ENCODE measurements at regions not wholly inside any gene's neighbourhood (a gene's known extent, or its start where the extent isn't known, plus 50 kb on each side); places are given as distances from the start of the nearest gene placed in this dataset.
"Not testable (repeated sequence)": the region's sequence is repeated elsewhere in the genome, so short reads cannot be mapped to it uniquely, and the experiment has no call there.

- no peak for TF ChIP-seq POLR2A (IDR thresholded peaks at IDR 0.05)
- TF ChIP-seq, protein P1, sequence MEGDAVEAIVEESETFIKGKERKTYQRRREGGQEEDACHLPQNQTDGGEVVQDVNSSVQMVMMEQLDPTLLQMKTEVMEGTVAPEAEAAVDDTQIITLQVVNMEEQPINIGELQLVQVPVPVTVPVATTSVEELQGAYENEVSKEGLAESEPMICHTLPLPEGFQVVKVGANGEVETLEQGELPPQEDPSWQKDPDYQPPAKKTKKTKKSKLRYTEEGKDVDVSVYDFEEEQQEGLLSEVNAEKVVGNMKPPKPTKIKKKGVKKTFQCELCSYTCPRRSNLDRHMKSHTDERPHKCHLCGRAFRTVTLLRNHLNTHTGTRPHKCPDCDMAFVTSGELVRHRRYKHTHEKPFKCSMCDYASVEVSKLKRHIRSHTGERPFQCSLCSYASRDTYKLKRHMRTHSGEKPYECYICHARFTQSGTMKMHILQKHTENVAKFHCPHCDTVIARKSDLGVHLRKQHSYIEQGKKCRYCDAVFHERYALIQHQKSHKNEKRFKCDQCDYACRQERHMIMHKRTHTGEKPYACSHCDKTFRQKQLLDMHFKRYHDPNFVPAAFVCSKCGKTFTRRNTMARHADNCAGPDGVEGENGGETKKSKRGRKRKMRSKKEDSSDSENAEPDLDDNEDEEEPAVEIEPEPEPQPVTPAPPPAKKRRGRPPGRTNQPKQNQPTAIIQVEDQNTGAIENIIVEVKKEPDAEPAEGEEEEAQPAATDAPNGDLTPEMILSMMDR (IDR thresholded peaks at IDR 0.05): no peak
- intact Hi-C loops (cut with DNase I; ENCODE audit: low total_unique reads): no loop called here
- WGBS, 2 donors: 54 to 75% methylated on average over 3 of the region's 3 CpGs
- Histone ChIP-seq H3K36me3 (ENCODE audit: low read depth, missing control alignments) (no peaks in the 10 kb centered on the region), H3K27ac (no peak overlapping the region), H3K9me3 (no peaks in the 10 kb centered on the region), H3K4me3 (no peak overlapping the region), H3K27me3 (no peaks in the 10 kb centered on the region), H3K4me1 (no peaks in the 10 kb centered on the region)
- no peak for DNase-seq
These were observed 138.1 kb upstream of the PLXNC1 start for GRCh38 chr12:94010307-94010706.

- Histone ChIP-seq H3K36me3 (ENCODE audit: low read depth, missing control alignments) (no peaks in the 10 kb centered on the region), H3K4me3 (no peak overlapping the region), H3K4me1 (no peaks in the 10 kb centered on the region), H3K27me3 (no peaks in the 10 kb centered on the region), H3K27ac (no peak overlapping the region), H3K9me3 (no peaks in the 10 kb centered on the region)
- TF ChIP-seq POLR2A (IDR thresholded peaks at IDR 0.05): no peak
- TF ChIP-seq, protein P1 (IDR thresholded peaks at IDR 0.05): no peak
- DNase-seq: no peak
- WGBS, 2 donors: 94 to 100% methylated on average over 2 of the region's 2 CpGs
- intact Hi-C loops (cut with DNase I; ENCODE audit: low total_unique reads): no loop called here
These were observed 136.3 kb upstream of the PLXNC1 start for GRCh38 chr12:94012071-94012470.

- H3K4me1 ChIP-seq: no peaks in the 10 kb centered on the region
- H3K4me3 ChIP-seq: no peak overlapping the region
- DNase-seq: no peak
- no peaks in the 10 kb centered on the region for H3K9me3 ChIP-seq
- H3K36me3 ChIP-seq (ENCODE audit: low read depth, missing control alignments): no peaks in the 10 kb centered on the region
- TF ChIP-seq, protein P1 (IDR thresholded peaks at IDR 0.05): no peak
- no peak for TF ChIP-seq POLR2A (IDR thresholded peaks at IDR 0.05)
- no peak overlapping the region for H3K27ac ChIP-seq
- H3K27me3 ChIP-seq: no peaks in the 10 kb centered on the region
- intact Hi-C loops (cut with DNase I; ENCODE audit: low total_unique reads): no loop called here
- 52 to 59% methylated on average over 1 of the region's 1 CpG for WGBS, 2 donors
These were observed 135.8 kb upstream of the PLXNC1 start for GRCh38 chr12:94012590-94012989.

- H3K27me3 ChIP-seq; DNase-seq; H3K4me3 ChIP-seq; intact Hi-C loops (cut with DNase I; ENCODE audit: low total_unique reads); H3K27ac ChIP-seq; H3K9me3 ChIP-seq; H3K4me1 ChIP-seq; H3K36me3 ChIP-seq (ENCODE audit: low read depth, missing control alignments): not testable (repeated sequence)
- 95% methylated on average over 2 of the region's 2 CpGs; no CpG with 5 or more reads in 1 of the 2 donors for WGBS, 2 donors
These were observed 131.1 kb upstream of the PLXNC1 start for GRCh38 chr12:94017247-94017646.

GRCh38 chr12:94020335-94020734 lies 128.0 kb upstream of the PLXNC1 start:
- intact Hi-C loops (cut with DNase I; ENCODE audit: low total_unique reads): no loop called here
- TF ChIP-seq POLR2A (IDR thresholded peaks at IDR 0.05): no peak
- TF ChIP-seq, protein P1 (IDR thresholded peaks at IDR 0.05): no peak
- Histone ChIP-seq H3K27ac (no peak overlapping the region), H3K36me3 (ENCODE audit: low read depth, missing control alignments) (no peaks in the 10 kb centered on the region), H3K9me3 (no peaks in the 10 kb centered on the region), H3K27me3 (no peaks in the 10 kb centered on the region), H3K4me3 (no peak overlapping the region), H3K4me1 (no peaks in the 10 kb centered on the region)
- DNase-seq: no peak
- 45 to 74% methylated on average over 1 of the region's 1 CpG for WGBS, 2 donors
